ENCODE measurements at regions not wholly inside any gene's neighbourhood (a gene's known extent, or its start where the extent isn't known, plus 50 kb on each side); places are given as distances from the start of the nearest gene placed in this dataset.
"Not testable (repeated sequence)": the region's sequence is repeated elsewhere in the genome, so short reads cannot be mapped to it uniquely, and the experiment has no call there.

- H3K36me3 ChIP-seq (ENCODE audit: control insufficient read depth in 1 of 2, insufficient read depth in 2 of 2, low read length in 2 of 2), result no peaks in the 10 kb centered on the region
- no peaks in the 10 kb centered on the region for H3K4me1 ChIP-seq (ENCODE audit: control insufficient read depth in 1 of 2, insufficient read depth in 2 of 2, low read length in 2 of 2)
- no peaks in the 10 kb centered on the region for H3K27me3 ChIP-seq (ENCODE audit: low read depth, low read length)
- no peaks in the 10 kb centered on the region for H3K9me3 ChIP-seq (ENCODE audit: control insufficient read depth in 1 of 2, low read length in 2 of 2)
- no peak overlapping the region for H3K4me3 ChIP-seq (ENCODE audit: low read depth in 1 of 2, low read length in 2 of 2)
- no peak overlapping the region for H3K27ac ChIP-seq (ENCODE audit: low read length)
These were observed 57.5 kb upstream of the GNAQ start for GRCh38 chr9:78089111-78089510.

GRCh38 chr9:78088190-78088589, 56.6 kb upstream of the GNAQ start:
- not testable (repeated sequence) for H3K36me3 ChIP-seq (ENCODE audit: control insufficient read depth in 1 of 2, insufficient read depth in 2 of 2, low read length in 2 of 2); H3K27ac ChIP-seq (ENCODE audit: low read length); H3K4me3 ChIP-seq (ENCODE audit: low read depth in 1 of 2, low read length in 2 of 2); H3K4me1 ChIP-seq (ENCODE audit: control insufficient read depth in 1 of 2, insufficient read depth in 2 of 2, low read length in 2 of 2); H3K27me3 ChIP-seq (ENCODE audit: low read depth, low read length); H3K9me3 ChIP-seq (ENCODE audit: control insufficient read depth in 1 of 2, low read length in 2 of 2)

Measured in muscle layer of duodenum (tissue), 2 donors.